Karpas-422 (cell line): ENCODE measurements at regions not wholly inside any gene's neighbourhood (a gene's known extent, or its start where the extent isn't known, plus 50 kb on each side); places are given as distances from the start of the nearest gene placed in this dataset.

Experiments used
- DNase-seq: peaks from one replicate; pipeline ENCODE4 v3.0.0-alpha.2; 2015
- H2AFZ ChIP-seq: fragments of 200-600 bp; sonication (generic); 2 replicates; pipeline ENCODE4 v1.6.1; 2014; ENCODE audit warnings: antibody characterized with exemption, low read length, mixed read lengths
- H3K27ac ChIP-seq: fragments of 200-600 bp; sonication (generic); 2 replicates; pipeline ENCODE4 v1.5.1; 2014; ENCODE audit warnings: mild to moderate bottlenecking, low read length, moderate library complexity
- H3K27me3 ChIP-seq: fragments of 200-600 bp; sonication (generic); 2 replicates; pipeline ENCODE4 v1.6.1; 2014; ENCODE audit warnings: low read length, mixed read lengths
- H3K36me3 ChIP-seq: fragments of 200-600 bp; sonication (generic); 2 replicates; pipeline ENCODE4 v1.6.1; 2014; ENCODE audit warnings: low read length, mixed read lengths; ENCODE audit not compliant: insufficient read depth
- H3K4me1 ChIP-seq: fragments of 200-600 bp; sonication (generic); 2 replicates; pipeline ENCODE4 v1.6.1; 2014; ENCODE audit warnings: mild to moderate bottlenecking, low read length, mixed read lengths
- H3K4me2 ChIP-seq: fragments of 200-600 bp; sonication (generic); 2 replicates; pipeline ENCODE4 v1.6.1; 2014; ENCODE audit warnings: low read length, low read depth, mild to moderate bottlenecking; ENCODE audit not compliant: poor library complexity, severe bottlenecking
- H3K4me3 ChIP-seq: fragments of 200-600 bp; sonication (generic); 2 replicates; pipeline ENCODE4 v1.5.1; 2014; ENCODE audit warnings: mild to moderate bottlenecking, antibody characterized with exemption, low read length, mixed read lengths
- H3K79me2 ChIP-seq: fragments of 200-600 bp; sonication (generic); 2 replicates; pipeline ENCODE4 v1.6.1; 2014; ENCODE audit warnings: mild to moderate bottlenecking, low read length, mixed read lengths
- H3K9ac ChIP-seq: fragments of 200-600 bp; sonication (generic); 2 replicates; pipeline ENCODE4 v1.6.0; 2014; ENCODE audit warnings: low read length
- H3K9me2 ChIP-seq: fragments of 200-600 bp; sonication (generic), shearing (Covaris generic); replicated peaks from 2 replicates; pipeline ENCODE4 v1.6.0; 2014; ENCODE audit warnings: mild to moderate bottlenecking, low read length, moderate library complexity; ENCODE audit not compliant: insufficient read depth
- H3K9me3 ChIP-seq: fragments of 300-700, 200-600 bp; sonication (generic); 2 replicates; pipeline ENCODE4 v1.6.1; 2014; ENCODE audit warnings: low read length, mixed read lengths
- H4K20me1 ChIP-seq: fragments of 200-600 bp; sonication (generic); 2 replicates; pipeline ENCODE4 v1.6.1; 2014; ENCODE audit warnings: mild to moderate bottlenecking, antibody characterized with exemption, low read length, low read depth; ENCODE audit not compliant: insufficient read depth

DNA sequence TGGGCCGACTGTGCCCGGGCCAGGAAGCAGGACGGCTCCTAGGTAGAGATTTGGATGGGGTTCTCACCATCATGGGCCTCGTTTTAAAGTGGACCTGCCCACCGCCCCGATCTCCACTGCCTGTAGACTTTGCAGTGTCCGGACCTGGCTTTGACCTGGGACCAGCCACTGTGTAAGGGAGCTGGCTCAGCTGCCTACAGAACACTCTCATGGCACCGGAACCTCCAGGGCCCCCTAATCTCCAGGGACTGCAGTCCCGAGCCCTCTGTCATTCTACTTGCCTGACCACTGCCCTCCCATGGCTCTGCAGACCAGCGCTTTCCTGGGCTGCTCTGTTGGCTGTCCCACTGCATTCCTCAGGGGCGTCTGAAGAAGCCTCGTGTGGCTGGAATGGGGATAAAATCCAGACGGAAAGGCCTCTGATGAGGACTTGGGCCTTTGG is 120.8 kb downstream of the GLI2 start:
- H4K20me1 ChIP-seq: no peaks in the 10 kb centered on the region
- H3K9me3 ChIP-seq: no peaks in the 10 kb centered on the region
- no peaks in the 10 kb centered on the region for H3K9me2 ChIP-seq
- no peak overlapping the region for H3K9ac ChIP-seq
- no peaks in the 10 kb centered on the region for H3K27me3 ChIP-seq
- no peak for DNase-seq
- no peaks in the 10 kb centered on the region for H3K4me1 ChIP-seq
- no peak overlapping the region for H3K27ac ChIP-seq
- H3K4me2 ChIP-seq: no peak overlapping the region
- no peak overlapping the region for H3K4me3 ChIP-seq
- no peaks in the 10 kb centered on the region for H3K36me3 ChIP-seq
- H3K79me2 ChIP-seq: no peaks in the 10 kb centered on the region
- H2AFZ ChIP-seq: no peak overlapping the region

DNA sequence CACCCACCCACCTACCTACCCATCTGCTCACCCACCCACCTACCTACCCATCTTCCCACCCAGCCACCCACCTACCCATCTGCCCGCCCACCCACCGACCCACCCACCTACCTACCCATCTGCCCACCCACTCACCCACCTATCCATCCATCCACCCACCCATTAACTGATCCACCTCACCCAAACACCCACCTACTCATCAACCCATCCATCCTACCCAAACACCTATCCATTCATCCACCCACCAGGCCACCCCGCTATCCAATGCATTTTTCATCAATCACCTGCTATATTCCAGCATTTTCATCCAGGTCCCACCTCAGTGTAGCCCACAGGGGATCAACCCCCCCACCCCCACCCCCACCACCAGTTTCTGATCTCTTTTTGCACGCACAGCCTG is 121.8 kb downstream of the GLI2 start:
- no peaks in the 10 kb centered on the region for H3K27me3 ChIP-seq
- no peaks in the 10 kb centered on the region for H3K4me1 ChIP-seq
- H3K79me2 ChIP-seq: no peaks in the 10 kb centered on the region
- no peaks in the 10 kb centered on the region for H3K9me2 ChIP-seq
- no peak overlapping the region for H3K4me3 ChIP-seq
- H3K4me2 ChIP-seq: no peak overlapping the region
- DNase-seq: no peak
- H3K36me3 ChIP-seq: no peaks in the 10 kb centered on the region
- H3K9me3 ChIP-seq: no peaks in the 10 kb centered on the region
- H2AFZ ChIP-seq: no peak overlapping the region
- H3K27ac ChIP-seq: no peak overlapping the region
- H4K20me1 ChIP-seq: no peaks in the 10 kb centered on the region
- no peak overlapping the region for H3K9ac ChIP-seq

DNA sequence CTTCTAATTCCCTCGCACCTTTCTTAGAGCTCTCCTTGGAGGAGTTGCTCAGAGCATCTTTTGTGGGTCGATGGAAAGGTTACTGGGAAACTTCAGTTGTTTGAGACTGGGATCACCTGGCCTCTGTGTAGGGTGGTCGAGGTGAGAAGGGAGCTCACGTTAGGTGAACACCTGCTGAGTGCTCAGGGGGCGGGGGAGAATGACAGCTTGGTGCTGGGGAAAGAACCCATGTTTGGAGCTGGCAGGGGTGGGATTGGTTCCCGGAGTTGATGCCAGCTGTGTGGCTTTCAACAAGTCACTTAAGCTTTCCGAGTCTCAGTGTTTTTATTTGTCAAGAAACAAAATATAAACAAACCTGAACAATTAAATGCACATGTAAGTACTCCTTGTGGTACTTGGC is 122.3 kb downstream of the GLI2 start:
- no peaks in the 10 kb centered on the region for H3K36me3 ChIP-seq
- H3K4me3 ChIP-seq: no peak overlapping the region
- no peak overlapping the region for H3K4me2 ChIP-seq
- DNase-seq: no peak
- no peaks in the 10 kb centered on the region for H3K9me2 ChIP-seq
- H3K9ac ChIP-seq: no peak overlapping the region
- no peak overlapping the region for H3K27ac ChIP-seq
- H2AFZ ChIP-seq: no peak overlapping the region
- H3K4me1 ChIP-seq: no peaks in the 10 kb centered on the region
- no peaks in the 10 kb centered on the region for H3K9me3 ChIP-seq
- H4K20me1 ChIP-seq: no peaks in the 10 kb centered on the region
- H3K27me3 ChIP-seq: no peaks in the 10 kb centered on the region
- no peaks in the 10 kb centered on the region for H3K79me2 ChIP-seq

DNA sequence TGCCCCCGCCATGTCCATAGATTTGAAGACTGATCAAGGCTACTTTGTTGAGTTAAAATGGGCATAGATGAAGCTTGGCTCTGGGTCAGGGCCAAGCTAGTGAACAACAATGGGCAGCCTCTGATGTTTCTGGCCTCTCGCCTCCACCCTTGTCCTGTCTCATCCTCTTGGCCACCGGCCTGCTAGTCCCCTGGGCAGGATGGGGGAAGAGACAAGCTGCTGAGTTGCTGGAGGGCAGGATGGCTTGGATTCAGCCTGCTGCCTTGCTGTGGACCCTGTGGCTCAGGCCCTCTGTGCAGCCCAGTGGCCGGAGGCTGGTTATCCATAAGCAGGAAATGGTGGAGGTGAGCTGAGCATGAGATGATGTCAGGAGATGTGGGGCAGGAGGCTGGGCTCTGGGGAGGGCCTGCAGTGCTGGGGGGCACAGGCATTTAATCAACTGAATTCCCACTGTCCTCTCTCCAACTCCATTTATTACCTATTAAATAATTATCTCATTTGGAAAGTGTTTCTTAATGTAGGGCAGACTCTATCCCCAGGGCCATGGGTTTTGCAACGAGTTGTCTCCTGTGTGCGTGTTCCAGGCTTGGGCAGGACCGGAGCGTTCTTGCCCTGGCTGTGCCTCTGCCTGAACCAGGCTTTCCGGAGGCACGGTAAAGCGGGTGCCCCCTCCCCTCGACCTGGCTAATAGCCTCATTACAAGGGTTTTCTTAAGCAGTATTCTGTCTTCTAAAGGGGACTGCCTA is 122.9 kb downstream of the GLI2 start:
- Histone ChIP-seq H3K36me3 (no peaks in the 10 kb centered on the region), H3K27ac (no peak overlapping the region), H3K9me2 (no peaks in the 10 kb centered on the region), H3K4me1 (no peaks in the 10 kb centered on the region), H3K4me2 (no peak overlapping the region), H3K27me3 (no peaks in the 10 kb centered on the region), H3K9ac (no peak overlapping the region), H2AFZ (no peak overlapping the region), H4K20me1 (no peaks in the 10 kb centered on the region), H3K9me3 (no peaks in the 10 kb centered on the region), H3K4me3 (no peak overlapping the region), H3K79me2 (no peaks in the 10 kb centered on the region)
- no peak for DNase-seq

DNA sequence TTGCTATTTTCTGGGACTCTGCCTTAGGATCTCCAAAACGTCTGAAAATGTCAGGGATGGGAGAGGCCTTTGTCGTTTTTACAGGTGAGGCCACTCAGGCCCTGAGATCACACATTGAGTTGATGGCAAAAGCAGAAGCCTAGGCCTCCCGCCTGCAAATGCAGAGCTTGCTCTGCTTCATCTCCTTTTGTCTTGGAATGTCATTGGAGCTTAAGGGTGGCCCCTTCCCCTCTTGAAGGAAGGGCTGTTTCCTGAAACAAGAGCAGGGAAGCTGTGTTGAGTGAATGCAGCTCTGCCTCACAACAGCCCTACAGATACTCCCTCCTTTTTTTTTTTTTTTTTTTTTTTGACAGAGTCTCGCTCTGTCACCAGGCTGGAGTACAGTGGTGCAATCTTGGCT is 123.5 kb downstream of the GLI2 start:
- Histone ChIP-seq H3K4me1 (no peaks in the 10 kb centered on the region), H3K36me3 (no peaks in the 10 kb centered on the region), H3K27me3 (no peaks in the 10 kb centered on the region), H3K27ac (no peak overlapping the region), H3K4me3 (no peak overlapping the region), H2AFZ (no peak overlapping the region), H4K20me1 (no peaks in the 10 kb centered on the region), H3K9ac (no peak overlapping the region), H3K9me2 (no peaks in the 10 kb centered on the region), H3K79me2 (no peaks in the 10 kb centered on the region), H3K4me2 (no peak overlapping the region), H3K9me3 (no peaks in the 10 kb centered on the region)
- DNase-seq: no peak

DNA sequence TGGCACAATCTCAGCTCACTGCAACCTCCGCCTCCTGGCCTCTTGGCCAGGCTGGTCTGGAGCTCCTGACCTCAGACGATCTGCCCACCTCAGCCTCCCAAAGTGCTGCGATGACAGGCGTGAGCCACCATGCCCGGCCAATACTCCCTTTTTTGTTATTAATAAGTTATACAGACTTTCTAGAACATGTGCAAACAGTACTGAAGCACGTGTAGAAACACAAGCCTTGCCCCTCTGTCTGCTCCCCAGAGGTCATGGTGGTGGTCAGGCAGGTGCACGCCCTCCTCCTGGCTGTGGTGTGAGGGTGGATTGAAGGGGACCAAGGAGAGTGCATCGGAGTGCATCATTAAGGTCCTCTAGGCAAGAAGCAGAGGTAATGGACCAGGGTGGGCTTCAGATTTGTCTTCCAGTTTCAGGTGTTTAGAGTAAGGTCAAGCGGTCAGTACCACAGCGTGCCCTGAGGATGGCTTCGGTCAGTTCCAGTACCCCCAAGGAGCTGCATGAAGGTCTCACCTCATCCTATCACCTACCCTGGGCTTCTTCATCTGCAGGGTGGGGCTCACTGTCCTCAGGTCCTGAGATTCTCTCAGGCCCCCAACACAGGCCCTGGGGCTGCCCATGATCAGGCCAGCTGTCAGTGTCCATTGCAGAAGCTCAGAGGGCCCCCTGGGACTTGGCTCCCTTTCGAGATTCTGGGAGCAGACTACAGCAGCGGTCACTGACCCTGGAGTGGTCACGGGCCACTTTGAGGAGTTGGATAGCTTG is 124.3 kb downstream of the GLI2 start:
- DNase-seq: no peak
- Histone ChIP-seq H4K20me1 (no peaks in the 10 kb centered on the region), H3K9me3 (no peaks in the 10 kb centered on the region)

DNA sequence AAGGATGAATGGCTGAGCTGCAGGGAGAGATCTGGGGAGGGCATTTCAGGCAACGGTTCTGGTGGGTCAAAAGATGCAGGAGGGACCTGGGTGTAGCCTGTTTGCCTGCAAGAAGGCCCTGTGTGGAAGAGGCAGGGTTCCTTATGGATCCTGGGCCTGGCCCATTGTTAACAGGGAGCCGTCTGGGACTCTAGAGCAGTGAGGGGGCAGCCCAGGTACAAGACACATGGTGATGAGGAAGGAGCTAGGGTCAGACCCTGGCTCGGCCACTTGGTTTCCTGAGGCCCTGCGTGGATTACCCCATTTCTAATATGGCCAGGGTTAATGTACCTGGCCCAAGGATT is 124.9 kb downstream of the GLI2 start:
- Histone ChIP-seq H3K9ac (no peak overlapping the region), H3K4me2 (no peak overlapping the region), H3K27ac (no peak overlapping the region), H3K4me1 (no peaks in the 10 kb centered on the region), H2AFZ (no peak overlapping the region), H3K79me2 (no peaks in the 10 kb centered on the region), H3K4me3 (no peak overlapping the region), H3K27me3 (no peaks in the 10 kb centered on the region), H4K20me1 (no peaks in the 10 kb centered on the region), H3K36me3 (no peaks in the 10 kb centered on the region), H3K9me2 (no peaks in the 10 kb centered on the region), H3K9me3 (no peaks in the 10 kb centered on the region)
- no peak for DNase-seq

More for the DNA sequence above, 124.3 kb downstream of the GLI2 start:
- H3K4me1 ChIP-seq: no peaks in the 10 kb centered on the region
- H3K4me2 ChIP-seq: no peak overlapping the region
- H3K9me2 ChIP-seq: no peaks in the 10 kb centered on the region
- no peaks in the 10 kb centered on the region for H3K27me3 ChIP-seq
- no peaks in the 10 kb centered on the region for H3K36me3 ChIP-seq
- H3K4me3 ChIP-seq: no peak overlapping the region
- H3K9ac ChIP-seq: no peak overlapping the region
- no peaks in the 10 kb centered on the region for H3K79me2 ChIP-seq
- no peak overlapping the region for H2AFZ ChIP-seq
- H3K27ac ChIP-seq: no peak overlapping the region

DNA sequence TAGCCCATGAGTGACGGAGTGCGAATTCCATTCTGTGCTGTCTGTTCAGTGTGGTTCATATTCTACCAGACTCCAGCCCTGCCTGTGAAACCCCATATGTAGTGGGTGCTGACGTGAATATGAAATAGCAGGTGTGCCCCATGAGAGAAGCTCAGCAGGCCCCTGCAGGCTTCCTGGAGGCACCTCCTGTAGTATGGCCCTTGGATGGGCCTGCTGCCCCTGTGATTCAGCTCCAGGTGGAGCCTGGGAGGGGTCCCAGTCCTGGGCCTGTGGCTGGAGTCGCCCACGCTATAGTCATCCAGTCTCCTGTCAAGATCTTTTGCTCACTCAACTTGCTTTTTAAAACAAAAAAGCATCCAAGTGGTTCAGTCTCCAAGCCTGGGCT is 125.5 kb downstream of the GLI2 start:
- Histone ChIP-seq H3K9me3 (no peaks in the 10 kb centered on the region), H3K4me2 (no peak overlapping the region), H3K9ac (no peak overlapping the region), H3K4me1 (no peaks in the 10 kb centered on the region), H2AFZ (no peak overlapping the region), H3K4me3 (no peak overlapping the region), H4K20me1 (no peaks in the 10 kb centered on the region), H3K27ac (no peak overlapping the region), H3K9me2 (no peaks in the 10 kb centered on the region), H3K27me3 (no peaks in the 10 kb centered on the region), H3K79me2 (no peaks in the 10 kb centered on the region), H3K36me3 (no peaks in the 10 kb centered on the region)
- DNase-seq: no peak
